GM18502 (cell line): ENCODE measurements at regions not wholly inside any gene's neighbourhood (a gene's known extent, or its start where the extent isn't known, plus 50 kb on each side); places are given as distances from the start of the nearest gene placed in this dataset.
"Not testable (repeated sequence)": the region's sequence is repeated elsewhere in the genome, so short reads cannot be mapped to it uniquely, and the experiment has no call there.

Experiments used
- ATAC-seq: cut with Tn5 transposase; IDR thresholded peaks from one replicate; pipeline ENCODE4 v1.9.1; 2021; ENCODE audit warnings: mild to moderate bottlenecking; ENCODE audit not compliant: unreplicated experiment, poor library complexity

GRCh38 chr18:10134204-10134603 is 220.4 kb downstream of the VAPA start:
- ATAC-seq = no peak

GRCh38 chr18:10134749-10135148 is 220.9 kb downstream of the VAPA start:
- not testable (repeated sequence) for ATAC-seq

DNA sequence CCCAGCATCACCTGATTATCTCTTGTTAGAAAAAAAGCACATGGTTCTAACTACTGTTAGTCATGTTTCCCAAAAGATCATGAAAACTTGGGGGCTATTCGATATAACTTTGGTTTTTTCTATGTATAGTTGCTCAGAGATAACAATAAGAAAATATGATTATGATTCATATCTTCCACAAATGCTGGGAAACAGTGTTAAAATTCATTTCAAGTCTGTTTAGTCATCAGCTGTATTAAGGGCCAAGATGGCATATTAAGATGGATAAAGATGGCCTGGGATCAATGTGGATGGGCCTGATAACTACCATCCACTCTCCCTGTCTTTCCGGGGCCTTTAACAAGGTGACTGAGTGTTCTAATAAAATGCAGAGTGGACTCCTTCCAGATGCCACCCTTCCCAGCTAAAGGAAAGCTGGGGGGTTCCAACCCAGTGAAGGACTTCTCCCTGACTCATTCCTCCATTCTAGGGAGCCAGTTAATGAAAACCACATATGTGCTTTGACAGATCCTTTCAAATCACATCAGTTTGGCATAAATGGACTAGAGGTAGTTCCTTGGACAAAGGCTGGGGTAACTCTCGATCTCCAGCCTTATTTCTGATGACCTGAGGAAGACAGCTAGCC is 221.6 kb downstream of the VAPA start:
- ATAC-seq = no peak

DNA sequence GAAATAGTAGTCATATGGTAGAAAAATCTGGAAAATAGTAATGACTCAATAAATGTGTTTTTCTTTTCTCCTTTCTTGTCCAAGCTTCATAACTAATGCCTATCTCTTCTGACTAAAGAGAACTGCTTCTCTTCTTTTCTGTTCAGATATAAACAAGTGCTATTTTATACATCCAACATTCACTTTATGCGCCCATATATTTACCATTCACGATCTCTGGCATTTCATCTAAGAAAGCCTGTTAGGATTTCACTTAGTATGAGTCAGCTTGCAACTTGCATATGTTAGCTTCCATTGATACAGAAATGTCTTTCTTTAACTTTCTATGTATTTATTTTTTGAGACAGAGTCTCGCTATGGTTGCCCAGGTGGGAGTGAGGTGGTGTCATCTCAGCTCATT is 224.9 kb downstream of the VAPA start:
- ATAC-seq = no peak

- no peak for ATAC-seq
These were observed 226.1 kb downstream of the VAPA start for GRCh38 chr18:10139783-10140410.

GRCh38 chr18:10140461-10141282 is 226.9 kb downstream of the VAPA start:
- ATAC-seq = no peak

DNA sequence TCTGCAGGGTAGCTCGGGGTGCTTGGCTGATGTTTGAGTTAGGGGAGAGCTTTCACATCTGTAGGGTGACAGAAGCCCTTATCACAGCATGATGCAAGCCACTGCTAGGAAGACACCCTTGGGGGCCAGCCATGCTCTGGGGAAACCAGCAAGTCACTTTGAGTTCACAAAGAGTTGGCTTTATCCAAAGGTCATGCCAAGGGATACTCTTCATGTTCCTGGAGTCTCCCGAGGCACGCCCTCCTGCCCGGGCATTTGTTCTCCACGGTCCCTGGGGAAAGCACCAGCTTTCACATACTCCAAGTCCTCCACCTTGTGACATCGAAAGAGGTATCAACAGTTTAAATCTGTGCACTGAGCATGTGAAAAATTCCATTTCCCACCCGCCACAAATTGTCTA is 227.7 kb downstream of the VAPA start:
- no peak for ATAC-seq

GRCh38 chr18:10142056-10142455 is 228.2 kb downstream of the VAPA start:
- ATAC-seq = no peak

DNA sequence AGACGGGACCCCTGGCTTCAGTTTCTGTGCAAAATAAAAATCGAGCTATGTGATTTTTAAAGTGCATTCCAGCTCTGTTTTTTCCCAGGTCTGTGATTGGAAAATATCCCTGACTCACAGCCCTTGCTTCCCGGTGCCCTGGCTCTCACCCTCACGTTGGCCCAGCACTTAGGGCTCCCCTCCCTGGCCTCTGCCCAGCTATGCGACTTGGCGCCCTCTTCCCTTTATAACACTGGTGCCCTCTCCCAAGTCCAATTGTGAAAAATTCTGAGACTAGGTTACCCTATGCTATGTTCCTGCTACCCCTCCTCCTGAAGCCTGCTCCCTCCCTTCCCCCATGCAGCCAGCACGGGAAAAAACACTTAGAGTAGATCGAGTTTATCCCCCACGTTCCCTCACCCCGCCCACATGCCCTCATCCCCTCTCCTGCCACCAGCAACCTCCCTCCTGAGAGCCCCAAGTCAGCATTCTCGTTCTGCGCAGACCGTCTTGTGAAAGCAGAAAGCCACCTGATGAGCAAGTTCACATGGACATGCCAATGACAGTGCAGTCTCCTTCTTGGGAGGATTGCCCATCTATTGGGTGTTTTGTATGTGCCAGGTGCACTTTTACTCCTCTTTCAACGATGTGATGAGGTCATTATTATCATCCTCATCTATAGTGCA is 228.8 kb downstream of the VAPA start:
- ATAC-seq = no peak

- ATAC-seq = no peak
These were observed 229.8 kb downstream of the VAPA start for GRCh38 chr18:10143596-10143995.

DNA sequence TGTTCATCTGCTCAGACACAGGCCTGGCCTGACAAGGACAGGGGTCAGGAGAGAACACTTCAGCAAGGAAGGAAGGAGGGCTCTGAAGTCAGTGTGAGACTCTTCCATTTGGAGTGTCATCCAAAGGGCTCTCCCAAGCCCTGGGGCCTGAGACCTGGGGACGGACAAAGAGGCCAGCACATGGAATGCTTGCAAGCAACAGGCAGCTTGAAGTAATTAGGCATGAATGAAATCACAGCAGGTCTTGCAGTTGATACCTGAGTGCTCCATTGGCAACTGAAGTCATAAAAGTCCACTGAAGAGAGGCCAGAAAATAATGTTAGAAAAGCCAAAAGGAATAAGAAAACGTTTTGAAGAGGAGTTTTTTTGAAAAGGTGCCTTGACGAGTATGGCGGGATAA is 231.7 kb downstream of the VAPA start:
- ATAC-seq = no peak

DNA sequence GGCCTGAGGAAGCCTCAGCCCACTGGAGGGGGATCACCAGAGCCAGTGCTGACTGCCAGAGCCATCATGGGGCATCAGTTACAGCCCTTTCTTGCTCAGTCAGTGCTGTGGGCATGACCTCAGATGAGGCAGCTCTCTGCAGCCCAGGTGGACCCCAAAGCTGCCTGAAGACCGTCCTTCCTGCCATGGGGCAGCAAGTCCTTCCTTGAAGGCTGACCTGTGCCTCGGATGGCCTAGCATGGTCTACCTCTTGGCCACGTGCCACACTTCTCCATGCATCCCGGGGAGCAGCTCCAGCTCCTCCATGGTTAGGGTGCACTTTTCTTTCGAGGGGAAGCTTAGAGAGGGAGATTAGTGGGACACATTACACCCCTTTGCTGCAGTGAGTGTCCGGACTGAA is 233.4 kb downstream of the VAPA start:
- no peak for ATAC-seq

DNA sequence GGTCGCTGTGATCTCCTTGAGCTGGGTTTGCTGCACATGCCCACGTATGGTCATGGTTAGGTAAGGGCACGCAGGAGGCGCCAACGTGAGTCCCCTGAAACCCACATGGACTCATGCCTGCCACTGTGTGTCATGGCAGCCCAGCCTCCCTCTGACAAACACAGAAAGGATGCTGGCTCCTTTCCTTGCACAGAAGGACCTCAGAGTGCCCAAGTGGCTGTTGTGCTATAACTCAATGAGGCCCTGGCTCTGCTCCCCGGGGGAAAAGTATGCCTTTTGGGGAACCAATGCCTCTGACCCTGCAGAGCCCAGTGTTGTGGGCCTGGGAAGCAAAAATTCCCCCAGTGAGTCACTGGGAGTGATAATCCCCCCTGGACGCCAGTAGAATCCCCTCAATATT is 233.9 kb downstream of the VAPA start:
- no peak for ATAC-seq

DNA sequence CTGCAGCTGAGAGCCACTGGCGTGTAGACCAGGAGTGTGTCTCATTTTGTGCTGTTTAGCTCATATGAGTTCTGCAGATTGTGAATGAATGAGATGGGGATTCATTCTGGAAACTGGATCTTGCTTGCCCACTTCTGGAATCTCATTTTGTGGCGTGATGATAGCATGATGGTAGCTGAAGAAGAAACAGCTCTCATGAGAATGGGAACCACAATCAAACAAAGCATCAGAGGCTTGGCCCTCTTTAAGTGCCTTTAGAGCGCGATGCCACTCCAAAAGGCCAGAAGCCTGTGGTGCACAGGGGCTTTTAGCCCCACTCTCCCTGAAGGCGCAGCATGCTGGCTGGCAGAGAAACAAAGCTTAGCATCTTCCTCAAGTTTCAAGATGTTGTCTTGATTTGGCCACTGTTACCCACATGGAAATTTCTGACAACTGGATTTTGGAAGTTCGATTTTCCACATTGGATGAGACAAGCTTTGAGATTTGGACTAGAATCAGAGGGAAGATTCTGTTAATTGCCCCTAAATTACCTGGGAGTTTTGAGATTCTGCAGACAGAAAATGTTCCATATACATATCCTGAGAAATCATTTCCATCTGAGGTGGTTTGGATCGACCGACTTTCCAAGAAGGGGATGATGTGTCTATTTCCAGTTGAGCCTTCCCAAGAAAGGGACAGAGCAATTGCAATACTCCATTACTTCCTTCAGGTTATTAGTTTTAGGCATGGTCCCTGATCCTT is 234.5 kb downstream of the VAPA start:
- ATAC-seq = no peak

GRCh38 chr18:10149768-10150556 is 236.1 kb downstream of the VAPA start:
- no peak for ATAC-seq

- ATAC-seq = not testable (repeated sequence)
These were observed 236.8 kb downstream of the VAPA start for GRCh38 chr18:10150576-10150975.

GRCh38 chr18:10152475-10152874 is 238.7 kb downstream of the VAPA start:
- ATAC-seq = no peak

DNA sequence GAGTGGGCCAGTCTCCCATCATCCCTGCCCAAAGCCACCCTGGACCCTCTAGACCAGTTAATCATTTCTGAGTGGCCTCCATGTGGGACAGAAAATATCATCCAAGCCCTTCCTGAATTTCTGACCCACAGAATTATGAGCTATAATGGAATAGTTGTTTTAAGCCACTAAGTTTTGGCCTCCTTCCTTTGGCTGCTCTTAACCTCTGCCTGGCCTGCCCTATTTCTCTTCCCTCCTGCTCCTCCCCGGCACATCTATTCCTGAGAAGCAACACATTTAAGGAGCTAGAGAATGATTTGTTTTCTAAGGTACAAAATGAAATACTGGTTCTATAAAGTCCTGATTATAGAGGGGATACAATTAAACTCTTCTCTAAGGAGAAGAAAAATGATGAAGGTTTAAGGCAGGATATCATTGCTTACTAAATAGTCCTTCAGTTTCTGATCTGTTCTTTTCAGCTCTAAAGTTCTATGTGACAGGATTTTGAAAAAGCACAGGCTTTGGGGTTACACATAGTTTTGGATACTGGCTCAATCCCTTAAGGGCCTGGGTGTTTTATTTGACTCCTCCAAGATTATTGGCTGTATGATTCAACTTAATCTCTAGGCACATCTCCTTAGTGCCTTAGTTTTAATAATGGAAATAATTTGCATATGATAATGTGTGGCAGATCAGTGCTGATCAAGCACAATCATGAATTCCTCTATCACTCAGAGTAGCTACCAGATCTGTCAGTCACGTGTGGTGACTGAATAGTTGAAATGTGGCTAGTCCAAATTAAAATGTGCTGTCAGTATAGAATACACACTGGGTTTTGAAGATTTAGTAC is 240.3 kb downstream of the VAPA start:
- ATAC-seq = no peak

GRCh38 chr18:10157706-10158105 is 243.9 kb downstream of the VAPA start:
- no peak for ATAC-seq
